ENCODE measurements at regions not wholly inside any gene's neighbourhood (a gene's known extent, or its start where the extent isn't known, plus 50 kb on each side); places are given as distances from the start of the nearest gene placed in this dataset.

DNA sequence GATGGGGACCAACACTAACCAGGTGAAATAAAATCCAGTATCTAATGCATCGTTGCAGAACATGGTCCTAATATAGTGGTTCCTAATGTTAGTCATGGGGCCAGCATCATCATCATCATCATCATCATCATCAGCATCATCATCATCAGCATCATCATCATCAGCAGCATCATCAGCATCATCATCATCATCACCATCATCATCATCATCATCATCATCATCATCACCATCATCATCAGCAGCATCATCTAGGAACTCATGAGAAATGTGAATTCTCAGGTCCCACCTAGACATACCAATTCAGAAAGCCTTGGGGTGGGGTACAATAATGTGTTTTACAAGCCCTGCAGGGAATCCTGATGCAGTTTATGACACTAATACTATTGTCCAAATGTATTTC, 179.4 kb upstream of the LRRN1 start:
- TF ChIP-seq, protein P1, sequence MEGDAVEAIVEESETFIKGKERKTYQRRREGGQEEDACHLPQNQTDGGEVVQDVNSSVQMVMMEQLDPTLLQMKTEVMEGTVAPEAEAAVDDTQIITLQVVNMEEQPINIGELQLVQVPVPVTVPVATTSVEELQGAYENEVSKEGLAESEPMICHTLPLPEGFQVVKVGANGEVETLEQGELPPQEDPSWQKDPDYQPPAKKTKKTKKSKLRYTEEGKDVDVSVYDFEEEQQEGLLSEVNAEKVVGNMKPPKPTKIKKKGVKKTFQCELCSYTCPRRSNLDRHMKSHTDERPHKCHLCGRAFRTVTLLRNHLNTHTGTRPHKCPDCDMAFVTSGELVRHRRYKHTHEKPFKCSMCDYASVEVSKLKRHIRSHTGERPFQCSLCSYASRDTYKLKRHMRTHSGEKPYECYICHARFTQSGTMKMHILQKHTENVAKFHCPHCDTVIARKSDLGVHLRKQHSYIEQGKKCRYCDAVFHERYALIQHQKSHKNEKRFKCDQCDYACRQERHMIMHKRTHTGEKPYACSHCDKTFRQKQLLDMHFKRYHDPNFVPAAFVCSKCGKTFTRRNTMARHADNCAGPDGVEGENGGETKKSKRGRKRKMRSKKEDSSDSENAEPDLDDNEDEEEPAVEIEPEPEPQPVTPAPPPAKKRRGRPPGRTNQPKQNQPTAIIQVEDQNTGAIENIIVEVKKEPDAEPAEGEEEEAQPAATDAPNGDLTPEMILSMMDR (IDR thresholded peaks at IDR 0.05): no peak
- intact Hi-C loops (cut with DNase I): no loop called here
- Histone ChIP-seq H3K27ac (no peak overlapping the region), H3K4me3 (no peak overlapping the region), H3K4me1 (no peaks in the 10 kb centered on the region), H3K36me3 (no peaks in the 10 kb centered on the region), H3K9me3 (peaks cover 0 to 22% (median 0%) of the 10 kb centered on the region in 11 donors), H3K27me3 (no peaks in the 10 kb centered on the region)
- DNase-seq: no peak
- ATAC-seq: no peak
- WGBS, 2 donors: 87 to 97% methylated on average over 1 of the region's 1 CpG

DNA sequence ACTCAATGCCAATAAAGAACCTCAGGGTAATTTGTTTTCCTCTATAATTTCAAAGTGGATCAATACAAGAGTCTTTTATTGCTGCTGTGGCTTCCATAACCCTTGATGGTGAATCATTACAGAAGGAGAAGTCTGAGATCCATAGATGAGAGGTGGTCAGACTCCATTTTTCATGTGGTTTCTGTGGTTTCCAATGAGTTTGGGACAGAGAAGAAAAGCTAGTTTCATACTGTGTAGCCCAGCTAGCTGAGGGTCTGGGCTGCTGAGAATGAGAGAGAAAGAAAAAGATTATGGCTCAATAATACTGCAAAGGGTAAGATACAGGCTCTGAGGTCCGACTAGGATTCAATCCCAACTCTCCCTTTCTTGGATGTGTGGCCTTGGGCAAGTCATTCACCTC, 180.6 kb upstream of the LRRN1 start:
- TF ChIP-seq, protein P1 (IDR thresholded peaks at IDR 0.05): no peak
- H3K9me3 ChIP-seq: peaks cover 0 to 18% (median 0%) of the 10 kb centered on the region in 11 donors
- ATAC-seq: no peak
- H3K27me3 ChIP-seq: no peaks in the 10 kb centered on the region
- no peak overlapping the region for H3K4me3 ChIP-seq
- DNase-seq: no peak
- 41 to 71% methylated on average over 1 of the region's 1 CpG for WGBS, 2 donors
- H3K4me1 ChIP-seq: no peaks in the 10 kb centered on the region
- H3K27ac ChIP-seq: no peak overlapping the region
- intact Hi-C loops (cut with DNase I): no loop called here
- no peaks in the 10 kb centered on the region for H3K36me3 ChIP-seq

DNA sequence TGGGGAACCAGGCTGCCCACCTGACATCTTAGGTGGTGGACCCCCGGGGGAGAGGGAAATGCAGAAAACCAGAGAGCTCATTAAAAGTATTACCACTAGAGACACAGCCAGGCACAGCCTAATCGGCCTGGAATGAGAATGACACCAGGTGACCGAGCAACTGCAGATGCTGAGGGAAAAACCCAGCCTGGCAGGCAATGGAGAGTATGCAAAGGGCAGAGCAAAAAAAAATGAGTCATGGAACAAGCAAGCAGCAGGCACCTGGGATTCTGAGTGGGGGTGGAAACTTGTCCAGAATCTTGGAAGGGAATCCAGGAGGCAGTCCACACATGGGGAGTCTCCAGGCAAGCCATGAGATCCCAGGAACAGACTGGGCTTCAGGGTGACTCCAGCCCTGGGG, 183.7 kb upstream of the LRRN1 start:
- DNase-seq (no peak), ATAC-seq (no peak)
- Histone ChIP-seq H3K4me3 (no peak overlapping the region), H3K27me3 (no peaks in the 10 kb centered on the region), H3K27ac (no peak overlapping the region), H3K9me3 (no peaks in the 10 kb centered on the region), H3K4me1 (no peaks in the 10 kb centered on the region), H3K36me3 (no peaks in the 10 kb centered on the region)
- intact Hi-C loops (cut with DNase I): no loop called here
- WGBS, 2 donors: 71 to 75% methylated on average over 3 of the region's 3 CpGs
- TF ChIP-seq, protein P1 (IDR thresholded peaks at IDR 0.05): no peak

DNA sequence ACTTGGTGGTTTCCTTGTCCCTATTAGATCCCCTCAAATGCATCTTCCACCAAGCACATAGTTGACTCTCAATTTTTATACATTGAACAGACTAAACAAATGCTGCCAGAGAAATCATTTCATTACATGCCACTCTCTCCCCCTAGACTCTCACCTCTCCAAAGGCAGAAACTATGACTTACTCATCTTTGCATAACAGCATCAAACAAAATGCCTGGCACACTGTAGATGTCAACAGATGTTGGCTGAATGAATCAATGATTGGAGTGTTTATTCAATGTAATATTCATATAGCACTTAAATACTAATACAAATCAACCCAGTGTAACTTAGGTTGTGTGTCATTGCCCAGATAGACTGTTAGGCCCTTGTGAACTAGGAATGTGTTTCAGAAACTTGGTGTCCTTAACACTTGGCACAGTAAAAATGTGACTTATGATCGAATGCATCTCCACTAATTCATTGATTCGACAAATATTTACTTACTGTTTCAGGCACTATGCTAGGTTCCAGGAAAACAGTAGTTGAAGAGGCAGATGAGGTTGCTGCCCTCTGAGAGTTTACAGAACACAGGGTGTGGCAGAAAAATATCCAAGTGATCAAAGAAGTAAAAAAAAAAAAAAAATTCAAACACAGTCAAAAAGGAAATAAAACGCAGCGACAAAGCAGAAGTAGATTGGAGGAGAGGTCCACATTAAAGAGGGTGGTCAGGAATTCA, 188.5 kb upstream of the LRRN1 start:
- no peaks in the 10 kb centered on the region for H3K27me3 ChIP-seq
- TF ChIP-seq, protein P1 (IDR thresholded peaks at IDR 0.05): no peak
- H3K9me3 ChIP-seq: peaks cover 0 to 9% (median 0%) of the 10 kb centered on the region in 11 donors
- no peaks in the 10 kb centered on the region for H3K36me3 ChIP-seq
- DNase-seq (no peak), ATAC-seq (no peak)
- no peaks in the 10 kb centered on the region for H3K4me1 ChIP-seq
- H3K4me3 ChIP-seq: no peak overlapping the region
- WGBS, 2 donors: 64 to 70% methylated on average over 4 of the region's 4 CpGs
- H3K27ac ChIP-seq: no peak overlapping the region
- intact Hi-C loops (cut with DNase I): no loop called here
